ENCODE measurements at regions not wholly inside any gene's neighbourhood (a gene's known extent, or its start where the extent isn't known, plus 50 kb on each side); places are given as distances from the start of the nearest gene placed in this dataset.

GRCh38 chr5:156076912-156077311 lies 250.1 kb upstream of the SGCD start:
- no peak overlapping the region for H3K4me3 ChIP-seq (replicated peaks in 1 of 2; ENCODE audit: low read depth in 1 of 2, low read length in 2 of 2)
- H3K4me1 ChIP-seq (ENCODE audit: control insufficient read depth in 1 of 2, insufficient read depth in 2 of 2, low read length in 2 of 2), result no peaks in the 10 kb centered on the region
- ChIA-PET POLR2A (no interaction called here), RAD21 (ENCODE audit: low non-redundant PET in 1 of 2, low total read pairs in 2 of 2, uncharacterized antibody in 2 of 2, unreplicated experiment in 2 of 2) (no interaction called here), CTCF (no interaction called here)
- H3K27ac ChIP-seq (ENCODE audit: low read depth, low read length), result no peak overlapping the region
- no peaks in the 10 kb centered on the region for H3K27me3 ChIP-seq (ENCODE audit: insufficient read depth, low read length)
- H4K20me1 ChIP-seq (ENCODE audit: insufficient read depth), result no peaks in the 10 kb centered on the region
- no TSS peak for BruUV-seq (replicated peaks)
- H3K9me3 ChIP-seq (ENCODE audit: control insufficient read depth in 1 of 2, insufficient read depth in 1 of 2, low read depth in 1 of 2, low read length in 2 of 2), result peaks cover 7 to 8% of the 10 kb centered on the region in 2 experiments; a peak in 2 of 4 replicates
- DNase-seq (ENCODE audit: low read depth, low spot score) (no peak), ATAC-seq (no peak)
- no peaks in the 10 kb centered on the region for H3K9me2 ChIP-seq (ENCODE audit: insufficient read depth)
- no peak overlapping the region for H3K4me2 ChIP-seq (ENCODE audit: low read length)
- no peak overlapping the region for H2AFZ ChIP-seq (ENCODE audit: low read depth, low read length, poor library complexity, severe bottlenecking)
- TF ChIP-seq, protein P1, sequence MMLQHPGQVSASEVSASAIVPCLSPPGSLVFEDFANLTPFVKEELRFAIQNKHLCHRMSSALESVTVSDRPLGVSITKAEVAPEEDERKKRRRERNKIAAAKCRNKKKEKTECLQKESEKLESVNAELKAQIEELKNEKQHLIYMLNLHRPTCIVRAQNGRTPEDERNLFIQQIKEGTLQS (IDR thresholded peaks at IDR 0.05), result no peak
- no peaks in the 10 kb centered on the region for H3K79me2 ChIP-seq (ENCODE audit: insufficient read depth, low read length)
- no peaks in the 10 kb centered on the region for H3K36me3 ChIP-seq (ENCODE audit: control insufficient read depth in 1 of 2, insufficient read depth in 2 of 2, low read length in 2 of 2)
- H3K9ac ChIP-seq (ENCODE audit: low read length), result no peak overlapping the region
- intact Hi-C loops (cut with micrococcal nuclease), result no loop called here

GRCh38 chr5:156087577-156088110 lies 239.3 kb upstream of the SGCD start:
- H3K4me1 ChIP-seq (ENCODE audit: control insufficient read depth in 1 of 2, insufficient read depth in 2 of 2, low read length in 2 of 2), result no peaks in the 10 kb centered on the region
- RAD21 ChIA-PET (ENCODE audit: low non-redundant PET in 1 of 2, low total read pairs in 2 of 2, uncharacterized antibody in 2 of 2, unreplicated experiment in 2 of 2), result no interaction called here
- TF ChIP-seq RAD21 (IDR thresholded peaks at IDR 0.05; ENCODE audit: low read depth) (no peak), ZNF274 (IDR thresholded peaks at IDR 0.05; ENCODE audit: low read depth, low read length) (no peak), FOSL1 (IDR thresholded peaks at IDR 0.05; ENCODE audit: low read depth) (no peak), REST (IDR thresholded peaks at IDR 0.05; ENCODE audit: low read depth) (no peak), SRF (IDR thresholded peaks at IDR 0.05; ENCODE audit: low read depth) (no peak), ZFX (IDR thresholded peaks at IDR 0.05) (no peak), POLR2A (IDR thresholded peaks at IDR 0.05; ENCODE audit: borderline replicate concordance, extremely low read depth, insufficient read depth, insufficient read length) (no peak), YY1 (IDR thresholded peaks at IDR 0.05; ENCODE audit: extremely low read depth, insufficient replicate concordance, low read depth, low read length) (no peak), EZH2 (IDR thresholded peaks at IDR 0.05) (no peak)
- TF ChIP-seq, protein P2, sequence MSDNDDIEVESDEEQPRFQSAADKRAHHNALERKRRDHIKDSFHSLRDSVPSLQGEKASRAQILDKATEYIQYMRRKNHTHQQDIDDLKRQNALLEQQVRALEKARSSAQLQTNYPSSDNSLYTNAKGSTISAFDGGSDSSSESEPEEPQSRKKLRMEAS (IDR thresholded peaks at IDR 0.05), result no peak
- TF ChIP-seq, protein P3, sequence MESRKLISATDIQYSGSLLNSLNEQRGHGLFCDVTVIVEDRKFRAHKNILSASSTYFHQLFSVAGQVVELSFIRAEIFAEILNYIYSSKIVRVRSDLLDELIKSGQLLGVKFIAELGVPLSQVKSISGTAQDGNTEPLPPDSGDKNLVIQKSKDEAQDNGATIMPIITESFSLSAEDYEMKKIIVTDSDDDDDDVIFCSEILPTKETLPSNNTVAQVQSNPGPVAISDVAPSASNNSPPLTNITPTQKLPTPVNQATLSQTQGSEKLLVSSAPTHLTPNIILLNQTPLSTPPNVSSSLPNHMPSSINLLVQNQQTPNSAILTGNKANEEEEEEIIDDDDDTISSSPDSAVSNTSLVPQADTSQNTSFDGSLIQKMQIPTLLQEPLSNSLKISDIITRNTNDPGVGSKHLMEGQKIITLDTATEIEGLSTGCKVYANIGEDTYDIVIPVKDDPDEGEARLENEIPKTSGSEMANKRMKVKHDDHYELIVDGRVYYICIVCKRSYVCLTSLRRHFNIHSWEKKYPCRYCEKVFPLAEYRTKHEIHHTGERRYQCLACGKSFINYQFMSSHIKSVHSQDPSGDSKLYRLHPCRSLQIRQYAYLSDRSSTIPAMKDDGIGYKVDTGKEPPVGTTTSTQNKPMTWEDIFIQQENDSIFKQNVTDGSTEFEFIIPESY (IDR thresholded peaks at IDR 0.05; ENCODE audit: extremely low read depth, insufficient replicate concordance, low read length), result no peak

More at GRCh38 chr5:156087577-156088110, 239.3 kb upstream of the SGCD start:
- H3K36me3 ChIP-seq (ENCODE audit: control insufficient read depth in 1 of 2, insufficient read depth in 2 of 2, low read length in 2 of 2), result no peaks in the 10 kb centered on the region
- BruUV-seq (replicated peaks), result no TSS peak
- no peak overlapping the region for H2AFZ ChIP-seq (ENCODE audit: low read depth, low read length, poor library complexity, severe bottlenecking)
- CTCF ChIA-PET, result no interaction called here
- peaks cover 4 to 5% of the 10 kb centered on the region in 2 experiments; a peak in 2 of 4 replicates for H3K9me3 ChIP-seq (ENCODE audit: control insufficient read depth in 1 of 2, insufficient read depth in 1 of 2, low read depth in 1 of 2, low read length in 2 of 2)
- intact Hi-C loops (cut with micrococcal nuclease), result no loop called here
- H3K9ac ChIP-seq (ENCODE audit: low read length), result no peak overlapping the region
- H3K27ac ChIP-seq (ENCODE audit: low read depth, low read length), result no peak overlapping the region
- no peaks in the 10 kb centered on the region for H3K9me2 ChIP-seq (ENCODE audit: insufficient read depth)
- H4K20me1 ChIP-seq (ENCODE audit: insufficient read depth), result no peaks in the 10 kb centered on the region
- POLR2A ChIA-PET, result no interaction called here
- H3K4me3 ChIP-seq (replicated peaks in 1 of 2; ENCODE audit: low read depth in 1 of 2, low read length in 2 of 2), result no peak overlapping the region
- ATAC-seq, result no peak
- no peak for DNase-seq (ENCODE audit: low read depth, low spot score)
- no peak overlapping the region for H3K4me2 ChIP-seq (ENCODE audit: low read length)
- no peaks in the 10 kb centered on the region for H3K27me3 ChIP-seq (ENCODE audit: insufficient read depth, low read length)
- H3K79me2 ChIP-seq (ENCODE audit: insufficient read depth, low read length), result no peaks in the 10 kb centered on the region
